Activated T-cell treated with anti-CD3 and anti-CD28 coated beads, Interleukin-2, amount 50 U/mL, for 1 hour (primary cell): ENCODE measurements at regions not wholly inside any gene's neighbourhood (a gene's known extent, or its start where the extent isn't known, plus 50 kb on each side); places are given as distances from the start of the nearest gene placed in this dataset.
"Not testable (repeated sequence)": the region's sequence is repeated elsewhere in the genome, so short reads cannot be mapped to it uniquely, and the experiment has no call there.

Experiments used
- DNase-seq: peaks from one replicate; pipeline ENCODE4 v3.0.0-alpha.2; 2020

DNA sequence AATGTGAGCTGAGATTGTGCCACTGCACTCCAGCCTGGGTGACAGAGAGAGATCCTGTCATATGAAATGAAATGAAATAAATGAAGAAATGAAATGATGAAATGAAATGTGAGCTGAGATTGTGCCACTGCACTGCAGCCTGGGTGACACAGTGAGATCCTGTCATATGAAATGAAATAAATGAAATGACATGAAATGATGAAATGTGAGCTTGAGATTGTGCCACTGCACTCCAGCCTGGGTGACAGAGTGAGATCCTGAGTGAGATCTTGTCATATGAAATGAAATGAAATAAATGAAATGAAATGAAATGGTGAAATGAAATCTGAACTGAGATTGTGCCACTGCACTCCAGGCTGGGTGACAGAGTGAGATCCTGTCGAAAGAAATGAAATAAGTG, 58.2 kb upstream of the FAN1 start:
- not testable (repeated sequence) for DNase-seq
